ENCODE measurements at regions not wholly inside any gene's neighbourhood (a gene's known extent, or its start where the extent isn't known, plus 50 kb on each side); places are given as distances from the start of the nearest gene placed in this dataset.

GRCh38 chr1:166343276-166343675, 176.5 kb upstream of the FAM78B start:
- TF ChIP-seq TRIM28 (IDR thresholded peaks at IDR 0.05; ENCODE audit: borderline replicate concordance, low read length): no peak
- TF ChIP-seq CTCF (tag by site-specific recombination; IDR thresholded peaks at IDR 0.05): no peak
- TF ChIP-seq ZNF274 (IDR thresholded peaks at IDR 0.05; ENCODE audit: low read length): no peak
- TF ChIP-seq ZNF274 (tag by site-specific recombination; IDR thresholded peaks at IDR 0.05; ENCODE audit: borderline replicate concordance): no peak
